Gastrocnemius medialis (tissue), 4 donors: ENCODE measurements at regions not wholly inside any gene's neighbourhood (a gene's known extent, or its start where the extent isn't known, plus 50 kb on each side); places are given as distances from the start of the nearest gene placed in this dataset.

Experiments used
- CTCF ChIP-seq, 5 experiments: fragments of 450-650 bp in 3 of 5; fragments of 200-600 bp in 2 of 5; sonication (generic) in 2 of 5; IDR thresholded peaks in 4 of 5; conservative IDR thresholded peaks in 1 of 5; 1 replicate in 4 of 5; 2 replicates in 1 of 5; pipeline ENCODE4 v1.5.1; 2016 to 2019; ENCODE audit warnings: antibody characterized with exemption in 5 of 5, mild to moderate bottlenecking in 3 of 5, moderate library complexity in 3 of 5
- POLR2A ChIP-seq, 2 donors: fragments of 450-650 bp; IDR thresholded peaks; one replicate each; pipeline ENCODE4 v1.6.1; 2017; ENCODE audit warnings: antibody characterized with exemption in 2 of 2, mild to moderate bottlenecking in 2 of 2, moderate library complexity in 2 of 2

GRCh38 chr10:59586407-59586891, 123.2 kb downstream of the SLC16A9 start:
- TF ChIP-seq CTCF (IDR thresholded peaks at IDR 0.05 in 4 of 5, conservative IDR thresholded peaks at IDR 0.05 in 1 of 5): no peak
- no peak for TF ChIP-seq POLR2A (IDR thresholded peaks at IDR 0.05)
